Endothelial cell of umbilical vein (primary cell): ENCODE measurements at regions not wholly inside any gene's neighbourhood (a gene's known extent, or its start where the extent isn't known, plus 50 kb on each side); places are given as distances from the start of the nearest gene placed in this dataset.

Experiments
- BruUV-seq: library from RNA; stranded (reverse); fragments of 400-500 nt; replicated peaks from 2 replicates; lab custom pipeline; 2021; lab: Mats Ljungman, UMichigan
- CTCF ChIA-PET: fragments of 300-600, 350-600 bp; sonication (Branson Sonifier 250); formaldehyde crosslinking; loops from one replicate; lab custom pipeline; 2021; ENCODE audit warnings: antibody characterized with exemption, inconsistent platforms; lab: Charles Lee
- POLR2A ChIA-PET: fragments of 300-600, 350-600 bp; sonication (Branson Sonifier 250); formaldehyde crosslinking; loops from one replicate; lab custom pipeline; 2021; ENCODE audit warnings: antibody characterized with exemption, inconsistent platforms; lab: Charles Lee
- DNase-seq: peaks from one replicate; pipeline ENCODE4 v3.0.0-alpha.2; 2011; ENCODE audit warnings: low read depth, low spot score
- FAIRE-seq: peaks from 2 replicates; lab custom pipeline; 2011; peaks lifted over from hg19 to GRCh38; lab: Jason Lieb, UNC
- H2AFZ ChIP-seq: 2 replicates; pipeline ENCODE4 v1.6.0; 2012; ENCODE audit warnings: low read depth, low read length, control low read depth, inconsistent platforms
- H3K27ac ChIP-seq: 2 replicates; pipeline ENCODE4 v1.5.1; 2011; ENCODE audit warnings: low read depth, mild to moderate bottlenecking, control low read depth, low read length, moderate library complexity; ENCODE audit not compliant: insufficient read depth
- H3K27me3 ChIP-seq, 2 experiments: 2 replicates each; pipeline versions ENCODE4 v1.6.0 to v1.6.1; 2011; ENCODE audit warnings: low read length in 2 of 2, mixed read lengths in 1 of 2; ENCODE audit not compliant: control insufficient read depth in 2 of 2, insufficient read depth in 2 of 2
- H3K36me3 ChIP-seq, 2 experiments: 2 replicates in 1 of 2; 3 replicates in 1 of 2; pipeline ENCODE4 v1.5.1; 2011; ENCODE audit warnings: low read length in 2 of 2, mild to moderate bottlenecking in 1 of 2, moderate library complexity in 1 of 2; ENCODE audit not compliant: control insufficient read depth in 2 of 2, insufficient read depth in 2 of 2; ENCODE audit errors: extremely low read depth in 1 of 2
- H3K4me1 ChIP-seq: 3 replicates; pipeline ENCODE4 v1.5.1; 2011; ENCODE audit warnings: mild to moderate bottlenecking, low read length; ENCODE audit not compliant: control insufficient read depth, insufficient read depth; ENCODE audit errors: extremely low read depth
- H3K4me2 ChIP-seq: 2 replicates; pipeline ENCODE4 v1.6.1; 2011; ENCODE audit warnings: low read length, control low read depth, mixed read lengths; ENCODE audit not compliant: insufficient read depth
- H3K4me3 ChIP-seq, 3 experiments: fragments of 200-600 bp in 1 of 3; sonication (generic), shearing (Covaris generic) in 1 of 3; replicated peaks in 1 of 3; 2 replicates each; pipeline ENCODE4 v1.5.1; 2011 to 2016; ENCODE audit warnings: control low read depth in 3 of 3, low read length in 3 of 3, mild to moderate bottlenecking in 2 of 3, inconsistent platforms in 1 of 3, low read depth in 1 of 3, moderate library complexity in 1 of 3; ENCODE audit not compliant: insufficient read depth in 1 of 3
- H3K79me2 ChIP-seq: 2 replicates; pipeline ENCODE4 v1.6.0; 2012; ENCODE audit warnings: low read length, inconsistent platforms; ENCODE audit not compliant: control insufficient read depth, insufficient read depth
- H3K9ac ChIP-seq: replicated peaks from 2 replicates; pipeline ENCODE3; 2011; ENCODE audit warnings: low read length, control low read depth; ENCODE audit not compliant: insufficient read depth; ENCODE audit errors: extremely low read depth
- H3K9me1 ChIP-seq: replicated peaks from 3 replicates; pipeline ENCODE4 v1.6.0; 2011; ENCODE audit warnings: mild to moderate bottlenecking, low read length; ENCODE audit not compliant: control insufficient read depth, insufficient read depth; ENCODE audit errors: extremely low read depth
- H3K9me3 ChIP-seq: replicated peaks from 2 replicates; pipeline ENCODE4 v1.5.1; 2012; ENCODE audit warnings: low read length, inconsistent platforms; ENCODE audit not compliant: control insufficient read depth, insufficient read depth
- H4K20me1 ChIP-seq: replicated peaks from 2 replicates; pipeline ENCODE3; 2011; ENCODE audit warnings: mild to moderate bottlenecking, low read length; ENCODE audit not compliant: control insufficient read depth, insufficient read depth; ENCODE audit errors: extremely low read depth
- CTCF ChIP-seq, 2 donors: IDR thresholded peaks; 1 replicate in 1 of 2; 2 replicates in 1 of 2; pipeline ENCODE4 v1.5.1; 2011; ENCODE audit warnings: low read length in 2 of 2, mild to moderate bottlenecking in 2 of 2, moderate library complexity in 2 of 2, control low read depth in 1 of 2, inconsistent platforms in 1 of 2, low read depth in 1 of 2; ENCODE audit not compliant: insufficient read depth in 1 of 2; ENCODE audit errors: extremely low read depth in 1 of 2
- EZH2 ChIP-seq: IDR thresholded peaks from 2 replicates; pipeline ENCODE4 v1.6.1; 2012; ENCODE audit warnings: borderline replicate concordance, low read depth, mild to moderate bottlenecking, moderate library complexity, low read length, inconsistent platforms; ENCODE audit not compliant: severe bottlenecking
- FOS ChIP-seq: IDR thresholded peaks from 2 replicates; pipeline ENCODE4 v1.6.1; 2011; ENCODE audit warnings: mild to moderate bottlenecking, low read length, moderate library complexity, borderline replicate concordance; ENCODE audit not compliant: insufficient read depth
- GATA2 ChIP-seq: IDR thresholded peaks from 2 replicates; pipeline ENCODE4 v1.7.0; 2011; ENCODE audit warnings: low read depth, mild to moderate bottlenecking, moderate library complexity, mixed read lengths, low read length; ENCODE audit not compliant: insufficient read length, insufficient read depth
- JUN ChIP-seq: IDR thresholded peaks from 2 replicates; pipeline ENCODE4 v1.6.1; 2011; ENCODE audit warnings: borderline replicate concordance, low read depth; ENCODE audit not compliant: insufficient read length, insufficient read depth
- MAX ChIP-seq: IDR thresholded peaks from 2 replicates; pipeline ENCODE4 v1.6.1; 2011; ENCODE audit not compliant: insufficient read depth, insufficient read length
- POLR2AphosphoS5 ChIP-seq: IDR thresholded peaks from 2 replicates; pipeline ENCODE4 v1.6.1; 2012; ENCODE audit warnings: low read depth, mild to moderate bottlenecking, control low read depth, low read length, moderate library complexity; ENCODE audit not compliant: insufficient read depth
- dilution Hi-C: fragments of 300-500 bp; cut with MboI; formaldehyde crosslinking; loops from one replicate; pipeline ENCODE4 v1.15.0; 2019; ENCODE audit warnings: low sequenced_read_pairs; ENCODE audit not compliant: extremely low pct_ligation_motif_present
- intact Hi-C: fragments of 100-400 bp; cut with micrococcal nuclease; formaldehyde crosslinking; loops from one replicate; pipeline ENCODE4 v1.10.0; 2022

GRCh38 chr18:22342625-22343024 lies 75.1 kb downstream of the CTAGE1 start:
- peak; percentile 85 for DNase-seq
- Histone ChIP-seq H4K20me1 (no peaks in the 10 kb centered on the region), H3K9ac (no peak overlapping the region), H3K4me3 (no peak overlapping the region), H2AFZ (no peak overlapping the region), H3K4me2 (no peak overlapping the region), H3K79me2 (no peaks in the 10 kb centered on the region), H3K27me3 (no peaks in the 10 kb centered on the region), H3K36me3 (no peaks in the 10 kb centered on the region), H3K9me1 (no peaks in the 10 kb centered on the region), H3K4me1 (peaks cover 35% of the 10 kb centered on the region), H3K27ac (no peak overlapping the region), H3K9me3 (no peaks in the 10 kb centered on the region)
- POLR2A ChIA-PET, result no interaction called here
- dilution Hi-C loops (no loop called here), intact Hi-C loops (loop anchor here (10.0 kb wide), 1 partner anchor 132 kb away; no protein-coding TSS in a partner anchor)
- peak; percentile 52 for TF ChIP-seq FOS
- TF ChIP-seq JUN, result no peak
- peak; percentile 98 for TF ChIP-seq GATA2
- TF ChIP-seq POLR2AphosphoS5, result peak; percentile 45
- CTCF ChIA-PET, result interaction anchor here (0.8 to 7.0 kb wide), 2 partner anchors 61 to 219 kb away, joined by 3 to 53 read pairs; no protein-coding TSS in a partner anchor
- peak; percentile 73 for FAIRE-seq
- BruUV-seq, result no TSS peak

- Histone ChIP-seq H3K4me2 (no peak overlapping the region), H4K20me1 (no peaks in the 10 kb centered on the region), H3K9me1 (no peaks in the 10 kb centered on the region), H3K27ac (no peak overlapping the region), H3K4me1 (peaks cover 22% of the 10 kb centered on the region), H3K9me3 (no peaks in the 10 kb centered on the region), H3K36me3 (no peaks in the 10 kb centered on the region), H3K9ac (no peak overlapping the region), H3K79me2 (no peaks in the 10 kb centered on the region), H3K27me3 (no peaks in the 10 kb centered on the region), H2AFZ (no peak overlapping the region), H3K4me3 (no peak overlapping the region)
- ChIA-PET CTCF (no interaction called here), POLR2A (no interaction called here)
- no TSS peak for BruUV-seq
- FAIRE-seq (no peak), DNase-seq (no peak)
- dilution Hi-C loops, result no loop called here
- intact Hi-C loops, result loop anchor here (10.0 kb wide), 1 partner anchor 134 kb away; no protein-coding TSS in a partner anchor
- no peak for TF ChIP-seq EZH2
- TF ChIP-seq CTCF (IDR thresholded peaks at IDR 0.05; ENCODE audit: extremely low read depth in 1 of 2, insufficient read depth in 1 of 2, low read depth in 1 of 2, low read length in 2 of 2), result no peak
- no peak for TF ChIP-seq FOS
- TF ChIP-seq MAX, result no peak
Measured at GRCh38 chr18:22340331-22340730, 77.4 kb downstream of the CTAGE1 start.
